DND-41 (cell line): ENCODE measurements at regions not wholly inside any gene's neighbourhood (a gene's known extent, or its start where the extent isn't known, plus 50 kb on each side); places are given as distances from the start of the nearest gene placed in this dataset.

Experiments used
- EZH2 ChIP-seq: IDR thresholded peaks from 3 replicates; pipeline ENCODE4 v1.6.1; 2012; ENCODE audit warnings: borderline replicate concordance, low read depth, mild to moderate bottlenecking, moderate library complexity, low read length, inconsistent platforms; ENCODE audit not compliant: severe bottlenecking
- TF ChIP-seq, protein P1 (sequence below): IDR thresholded peaks from 2 replicates; pipeline ENCODE4 v1.5.1; 2012; ENCODE audit warnings: borderline replicate concordance, low read length, moderate library complexity, mild to moderate bottlenecking; ENCODE audit not compliant: poor library complexity, severe bottlenecking; ENCODE audit errors: extremely low read depth

DNA sequence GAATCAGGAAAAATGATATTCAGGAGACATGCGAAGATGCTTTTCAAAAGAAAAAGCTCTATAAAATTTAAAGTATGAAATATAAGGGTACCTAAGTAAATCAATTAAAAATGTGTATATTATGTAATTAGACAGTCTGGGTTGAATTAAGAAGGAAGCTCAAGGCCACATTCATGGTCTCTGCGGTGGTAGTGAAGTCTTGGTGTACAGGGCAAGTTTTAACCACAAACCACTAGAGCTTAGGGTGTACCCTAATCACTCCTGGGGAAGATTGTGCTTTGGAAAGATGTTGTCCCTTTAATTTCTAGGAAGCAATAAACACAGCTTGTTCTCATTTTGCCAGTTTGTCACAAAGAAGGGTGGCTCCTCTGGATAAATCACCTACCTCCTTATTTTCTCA lies 287.2 kb upstream of the ZNF608 start:
- no peak for TF ChIP-seq EZH2
- TF ChIP-seq, protein P1, sequence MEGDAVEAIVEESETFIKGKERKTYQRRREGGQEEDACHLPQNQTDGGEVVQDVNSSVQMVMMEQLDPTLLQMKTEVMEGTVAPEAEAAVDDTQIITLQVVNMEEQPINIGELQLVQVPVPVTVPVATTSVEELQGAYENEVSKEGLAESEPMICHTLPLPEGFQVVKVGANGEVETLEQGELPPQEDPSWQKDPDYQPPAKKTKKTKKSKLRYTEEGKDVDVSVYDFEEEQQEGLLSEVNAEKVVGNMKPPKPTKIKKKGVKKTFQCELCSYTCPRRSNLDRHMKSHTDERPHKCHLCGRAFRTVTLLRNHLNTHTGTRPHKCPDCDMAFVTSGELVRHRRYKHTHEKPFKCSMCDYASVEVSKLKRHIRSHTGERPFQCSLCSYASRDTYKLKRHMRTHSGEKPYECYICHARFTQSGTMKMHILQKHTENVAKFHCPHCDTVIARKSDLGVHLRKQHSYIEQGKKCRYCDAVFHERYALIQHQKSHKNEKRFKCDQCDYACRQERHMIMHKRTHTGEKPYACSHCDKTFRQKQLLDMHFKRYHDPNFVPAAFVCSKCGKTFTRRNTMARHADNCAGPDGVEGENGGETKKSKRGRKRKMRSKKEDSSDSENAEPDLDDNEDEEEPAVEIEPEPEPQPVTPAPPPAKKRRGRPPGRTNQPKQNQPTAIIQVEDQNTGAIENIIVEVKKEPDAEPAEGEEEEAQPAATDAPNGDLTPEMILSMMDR, result no peak
